ENCODE measurements at regions not wholly inside any gene's neighbourhood (a gene's known extent, or its start where the extent isn't known, plus 50 kb on each side); places are given as distances from the start of the nearest gene placed in this dataset.

DNA sequence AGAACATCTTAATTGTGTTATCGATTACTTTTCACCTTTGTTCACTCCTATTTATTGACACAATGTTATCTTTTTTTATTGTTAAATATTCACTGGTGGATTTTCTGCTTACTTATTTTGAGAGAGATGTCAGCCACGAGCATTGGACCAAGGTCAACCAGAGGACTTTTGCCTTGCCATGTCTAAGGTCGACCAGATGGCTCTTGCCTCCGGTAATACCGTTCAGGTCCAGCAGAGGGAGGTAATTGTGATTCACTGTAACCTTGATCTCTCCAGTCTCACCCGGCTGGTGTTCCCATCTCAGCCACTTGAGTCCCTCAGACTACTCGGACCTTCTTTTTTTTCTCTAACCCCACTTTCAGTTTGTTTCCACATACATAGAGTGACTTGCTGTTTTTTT lies 1438.1 kb downstream of the UQCRFS1 start:
- peak; percentile 16 to 32 (median 21) for DNase-seq (ENCODE audit: low read depth in 2 of 3, low spot score in 1 of 3)

DNA sequence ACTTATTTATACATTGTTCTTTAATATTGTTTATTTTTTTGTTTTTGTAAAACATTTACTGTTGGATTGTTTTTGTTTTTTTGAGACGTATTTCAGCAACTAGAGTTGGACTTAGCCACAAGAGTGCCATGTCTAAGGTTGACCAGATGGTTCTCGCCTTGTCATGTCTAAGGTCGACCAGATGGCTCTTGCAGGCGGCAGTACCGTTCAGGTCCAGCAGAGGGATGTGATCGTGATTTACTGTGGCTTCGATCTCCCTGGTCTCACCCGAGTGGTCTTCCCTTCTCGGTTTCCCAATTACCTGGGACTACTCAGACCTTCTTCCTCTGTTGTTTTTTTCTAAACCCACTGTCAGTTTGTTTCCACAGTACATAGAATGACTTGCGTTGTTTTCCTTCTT lies 1438.6 kb downstream of the UQCRFS1 start:
- no peak for DNase-seq (ENCODE audit: low read depth in 2 of 3, low spot score in 1 of 3)

DNA sequence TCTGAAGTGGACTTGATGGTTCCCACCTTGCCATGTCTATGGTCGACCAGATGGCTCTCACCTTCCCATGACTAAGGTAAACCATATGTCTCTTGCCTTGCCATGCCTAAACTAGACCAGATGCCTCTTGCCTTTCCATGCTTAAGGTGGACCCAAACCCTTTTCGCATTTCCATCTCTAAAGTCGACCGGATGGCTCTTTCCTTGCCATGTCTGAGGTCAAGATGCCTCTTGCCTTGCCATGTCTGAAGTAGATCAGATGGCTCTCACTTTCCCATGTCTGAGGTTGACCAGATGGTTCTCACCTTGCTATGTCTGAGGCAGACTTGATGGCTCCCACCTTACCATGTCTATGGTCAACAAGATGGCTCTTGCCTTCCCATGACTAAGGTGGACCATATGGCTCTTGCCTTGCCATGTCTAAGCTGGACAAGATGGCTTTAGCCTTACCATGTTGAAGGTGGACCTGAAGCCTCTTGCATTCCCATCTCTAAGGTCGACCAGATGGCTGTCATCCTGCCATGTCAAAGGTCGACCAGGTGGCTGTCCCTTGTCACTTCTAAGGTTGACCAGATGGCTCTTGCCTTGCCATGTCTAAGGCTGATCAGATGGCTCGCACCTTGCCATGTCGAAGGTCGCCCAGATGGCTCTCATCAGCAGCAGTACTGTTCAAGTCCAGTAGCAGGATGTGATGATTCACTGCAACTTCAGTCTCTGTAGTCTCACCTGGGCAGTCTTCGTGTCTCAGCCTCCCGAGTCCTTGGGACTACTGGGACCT lies 1439.4 kb downstream of the UQCRFS1 start:
- no peak for DNase-seq (ENCODE audit: low read depth in 2 of 3, low spot score in 1 of 3)

DNA sequence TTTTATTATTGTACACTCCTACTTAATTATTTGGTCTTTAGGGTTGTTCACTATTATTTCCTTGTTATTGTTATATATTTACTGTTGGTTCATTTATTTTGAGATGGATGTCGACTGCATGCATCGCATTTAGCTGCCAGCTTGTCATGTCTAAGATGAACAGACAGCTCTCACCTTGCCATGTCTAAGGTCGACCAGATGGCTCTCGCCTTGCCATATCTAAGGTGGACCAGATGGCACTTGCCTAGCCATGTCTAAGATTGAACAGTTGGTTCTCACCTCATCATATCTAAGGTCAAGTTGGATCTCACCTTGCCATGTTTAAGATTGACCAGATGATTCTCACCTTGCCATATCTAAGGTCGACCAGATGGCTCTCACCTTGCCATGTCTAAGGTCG lies 1440.9 kb downstream of the UQCRFS1 start:
- DNase-seq (ENCODE audit: low read depth in 2 of 3, low spot score in 1 of 3) = no peak

GRCh38 chr19:27770095-27770494 lies 1442.9 kb downstream of the UQCRFS1 start:
- no peak for DNase-seq (ENCODE audit: low read depth in 2 of 3, low spot score in 1 of 3)

- no peak for DNase-seq (ENCODE audit: low read depth in 2 of 3, low spot score in 1 of 3)
These were observed 1445.7 kb downstream of the UQCRFS1 start for GRCh38 chr19:27767234-27767633.

DNA sequence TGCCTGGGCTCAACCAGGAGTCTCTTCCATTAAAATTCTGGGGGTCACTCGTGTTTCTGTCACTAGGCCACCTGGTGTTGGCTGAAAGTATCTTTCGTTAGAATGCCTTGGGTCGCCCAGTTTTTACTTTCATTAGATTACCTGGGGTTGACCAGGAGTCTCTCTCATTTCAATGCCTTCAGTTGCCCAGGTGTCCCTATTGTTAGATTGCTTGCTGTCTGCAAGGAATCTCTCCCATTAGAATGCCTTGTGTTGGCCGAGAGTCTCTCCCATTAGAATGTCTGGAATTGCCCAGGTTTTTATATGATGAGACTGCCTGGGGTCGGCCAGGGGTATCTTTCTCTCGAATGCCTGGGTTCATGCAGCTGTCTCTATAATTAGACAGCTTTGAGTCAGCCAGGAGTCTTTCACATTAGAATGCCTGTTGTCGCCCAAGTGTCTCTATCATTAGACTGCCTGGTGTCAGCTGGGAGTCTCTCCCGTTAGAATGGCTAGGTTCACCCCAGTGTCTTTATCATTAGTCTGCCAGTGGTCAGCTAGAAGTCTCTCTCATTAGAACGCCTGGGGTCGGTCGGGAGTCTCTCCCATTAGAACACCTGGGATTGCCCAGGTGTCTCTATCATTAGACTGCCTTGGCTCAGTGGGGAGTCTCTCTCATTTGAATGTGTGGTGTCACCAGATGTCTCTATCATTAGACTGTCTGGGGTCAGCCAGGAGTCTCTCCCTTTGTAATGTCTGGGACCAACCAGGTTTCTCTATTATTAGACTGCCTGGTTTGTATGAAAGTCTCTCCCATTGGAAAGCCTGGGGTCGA lies 1446.8 kb downstream of the UQCRFS1 start:
- no peak for DNase-seq (ENCODE audit: low read depth in 2 of 3, low spot score in 1 of 3)

- DNase-seq (ENCODE audit: low read depth in 2 of 3, low spot score in 1 of 3) = no peak
These were observed 1447.6 kb downstream of the UQCRFS1 start for GRCh38 chr19:27765397-27765796.

GRCh38 chr19:27764186-27764804 lies 1448.7 kb downstream of the UQCRFS1 start:
- no peak for DNase-seq (ENCODE audit: low read depth in 2 of 3, low spot score in 1 of 3)

GRCh38 chr19:27762933-27763332 lies 1450.0 kb downstream of the UQCRFS1 start:
- no peak for DNase-seq (ENCODE audit: low read depth in 2 of 3, low spot score in 1 of 3)

GRCh38 chr19:27759896-27760295 lies 1453.1 kb downstream of the UQCRFS1 start:
- DNase-seq (ENCODE audit: low read depth in 2 of 3, low spot score in 1 of 3) = no peak

DNA sequence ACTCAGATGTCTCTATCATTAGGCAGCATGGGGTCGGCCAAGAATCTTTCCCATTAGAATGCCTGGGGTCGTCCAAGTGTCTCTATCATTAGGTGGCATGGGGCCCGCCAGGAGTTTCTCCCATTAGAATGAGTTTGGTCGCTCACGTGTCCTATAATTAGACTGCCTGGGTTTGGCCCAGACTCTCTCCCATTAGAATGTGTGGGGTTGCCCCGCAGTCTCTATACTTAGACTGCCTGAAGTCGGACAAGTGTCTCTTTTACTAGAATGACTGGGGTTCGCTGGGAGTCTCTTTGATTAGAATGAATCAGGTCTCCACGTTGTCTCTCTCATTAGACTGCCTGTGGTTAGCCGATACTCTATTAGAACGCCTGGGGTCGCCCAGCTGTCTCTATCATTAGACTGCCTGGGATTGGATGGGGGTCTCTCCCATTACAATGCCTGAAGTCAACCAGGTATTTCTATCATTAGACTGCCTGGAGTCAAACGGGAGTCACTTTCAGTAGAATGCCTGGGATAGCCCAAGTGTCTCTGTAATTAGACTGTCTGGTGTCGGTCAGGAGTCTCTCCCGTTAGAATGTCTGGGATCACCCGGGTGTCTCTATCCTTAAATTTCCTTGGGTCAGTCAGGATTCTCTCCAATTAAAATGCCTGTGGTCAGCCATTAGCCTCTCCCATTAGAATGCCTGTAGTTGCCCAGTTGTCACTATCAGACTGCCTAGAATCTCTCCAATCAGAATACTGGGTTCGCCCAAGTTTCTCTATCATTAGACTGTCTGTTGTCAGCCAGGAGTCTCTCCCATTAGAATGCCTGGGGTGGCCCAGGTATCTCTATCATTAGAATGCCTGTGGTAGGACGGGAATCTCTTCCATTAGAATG lies 1454.1 kb downstream of the UQCRFS1 start:
- no peak for DNase-seq (ENCODE audit: low read depth in 2 of 3, low spot score in 1 of 3)

DNA sequence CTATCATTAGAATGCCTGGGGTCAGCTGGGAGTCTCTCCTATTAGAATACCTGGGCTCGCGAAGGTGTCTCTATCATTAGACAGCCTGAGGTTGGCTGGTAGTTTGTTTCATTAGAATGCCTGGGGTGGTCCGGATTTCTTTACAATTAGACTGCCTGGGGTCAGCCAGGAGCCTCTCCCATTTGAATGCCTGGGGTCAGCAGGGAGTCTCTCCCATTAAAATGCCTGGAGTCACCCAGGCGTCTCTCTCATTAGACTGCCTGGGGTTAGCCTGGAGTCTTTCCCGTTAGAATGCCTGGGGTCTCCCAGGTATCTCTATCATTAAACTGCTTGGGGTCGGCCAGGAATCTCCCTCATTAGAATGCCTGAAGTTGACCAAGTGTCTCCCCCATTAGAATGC lies 1458.3 kb downstream of the UQCRFS1 start:
- DNase-seq (ENCODE audit: low read depth in 2 of 3, low spot score in 1 of 3) = no peak

DNA sequence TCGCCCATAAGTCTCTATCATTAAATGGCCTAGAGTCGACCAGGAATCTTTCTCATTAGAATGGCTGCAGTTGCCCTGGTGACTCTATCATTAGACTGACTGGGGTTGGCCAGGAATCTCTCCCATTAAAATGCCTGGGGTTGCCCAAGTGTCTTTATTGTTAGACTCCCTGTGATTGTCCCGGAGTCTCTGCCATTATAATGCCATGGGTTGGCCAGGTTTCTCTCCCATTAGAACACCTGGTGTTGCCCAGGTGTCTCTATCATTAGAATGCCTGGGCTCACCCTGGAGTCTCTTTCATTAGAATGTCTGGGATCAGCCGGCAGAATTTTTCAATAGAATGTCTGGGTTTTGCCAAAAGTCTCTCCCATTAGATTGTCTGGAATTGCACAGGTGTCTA lies 1459.3 kb downstream of the UQCRFS1 start:
- no peak for DNase-seq (ENCODE audit: low read depth in 2 of 3, low spot score in 1 of 3)

DNA sequence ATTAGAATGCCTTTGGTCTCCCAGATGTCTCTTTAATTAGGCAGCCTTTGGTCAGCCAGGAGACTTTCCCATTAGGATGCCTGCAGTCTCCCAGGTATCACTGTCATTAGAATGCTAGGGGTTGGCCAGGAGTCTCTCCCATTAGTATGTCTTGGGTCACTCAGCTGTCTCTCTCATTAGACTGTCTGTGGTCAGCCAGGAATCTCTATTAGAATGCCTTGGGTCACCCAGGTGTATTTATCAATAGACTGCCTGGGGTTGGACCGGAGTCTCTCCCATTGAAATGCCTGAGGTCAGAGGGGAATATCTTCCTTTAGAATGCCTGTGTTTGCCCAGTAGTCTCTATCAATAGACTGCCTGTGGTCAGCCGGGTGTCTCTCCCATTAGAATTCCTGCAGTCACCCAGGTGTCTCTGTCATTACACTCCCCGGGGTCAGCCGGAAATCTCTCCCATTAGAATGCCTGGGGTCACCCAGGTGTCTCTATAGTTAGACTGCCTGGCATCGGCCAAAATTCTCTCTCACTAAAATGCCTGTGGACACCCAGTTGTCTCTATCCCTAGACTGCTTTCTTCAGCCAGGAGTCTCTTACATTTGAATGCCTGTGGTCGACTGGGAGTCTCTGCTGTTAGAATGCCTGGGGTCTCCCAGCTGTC lies 1460.3 kb downstream of the UQCRFS1 start:
- DNase-seq (ENCODE audit: low read depth in 2 of 3, low spot score in 1 of 3) = no peak

DNA sequence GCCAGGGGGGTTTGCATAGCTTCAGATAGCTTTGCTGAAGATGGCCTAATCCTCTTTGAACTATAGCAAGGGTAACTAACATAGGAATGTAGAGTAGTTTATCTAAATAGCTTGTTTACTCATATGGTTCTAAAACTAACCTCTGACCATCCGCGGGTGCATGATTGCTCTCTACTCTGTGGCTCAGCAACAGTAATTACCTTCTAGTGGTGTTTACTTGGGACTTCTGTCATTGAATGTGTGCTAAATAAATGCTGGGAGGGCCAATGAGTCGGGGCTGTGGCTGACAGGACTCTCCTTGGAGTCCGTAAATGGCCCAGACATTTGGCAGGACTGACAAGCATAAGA lies 1461.9 kb downstream of the UQCRFS1 start:
- DNase-seq (ENCODE audit: low read depth in 2 of 3, low spot score in 1 of 3) = no peak

DNA sequence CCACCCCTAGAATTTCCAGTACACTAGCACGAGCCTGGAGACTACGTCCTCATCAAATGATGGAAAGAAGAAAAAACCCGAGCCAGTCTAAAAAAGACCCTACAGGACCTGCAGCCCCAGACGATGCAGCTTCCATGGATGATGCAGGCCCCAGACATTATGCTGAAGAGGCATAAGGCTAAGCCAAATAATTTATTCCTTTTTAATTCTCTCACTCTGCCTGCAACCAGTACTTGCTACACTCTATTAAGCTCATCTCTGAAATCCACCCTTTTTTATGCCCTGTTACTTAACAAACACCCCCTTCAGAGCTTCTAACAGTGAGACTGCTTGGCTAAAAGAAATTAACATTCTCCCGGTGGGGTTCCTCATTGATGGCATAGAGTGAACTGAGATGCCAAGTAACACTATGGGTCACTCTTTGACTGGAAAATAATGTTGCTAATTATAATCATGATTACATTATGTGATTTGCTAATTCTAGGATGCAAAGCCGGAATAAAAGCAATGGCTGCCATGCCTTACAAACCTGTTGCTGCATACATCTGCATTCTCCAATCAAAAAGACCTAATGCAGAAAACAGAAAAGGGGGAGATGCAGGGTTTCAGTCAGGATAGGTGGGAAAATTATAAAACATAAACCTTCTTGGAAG lies 1462.4 kb downstream of the UQCRFS1 start:
- DNase-seq (ENCODE audit: low read depth in 2 of 3, low spot score in 1 of 3) = no peak

DNA sequence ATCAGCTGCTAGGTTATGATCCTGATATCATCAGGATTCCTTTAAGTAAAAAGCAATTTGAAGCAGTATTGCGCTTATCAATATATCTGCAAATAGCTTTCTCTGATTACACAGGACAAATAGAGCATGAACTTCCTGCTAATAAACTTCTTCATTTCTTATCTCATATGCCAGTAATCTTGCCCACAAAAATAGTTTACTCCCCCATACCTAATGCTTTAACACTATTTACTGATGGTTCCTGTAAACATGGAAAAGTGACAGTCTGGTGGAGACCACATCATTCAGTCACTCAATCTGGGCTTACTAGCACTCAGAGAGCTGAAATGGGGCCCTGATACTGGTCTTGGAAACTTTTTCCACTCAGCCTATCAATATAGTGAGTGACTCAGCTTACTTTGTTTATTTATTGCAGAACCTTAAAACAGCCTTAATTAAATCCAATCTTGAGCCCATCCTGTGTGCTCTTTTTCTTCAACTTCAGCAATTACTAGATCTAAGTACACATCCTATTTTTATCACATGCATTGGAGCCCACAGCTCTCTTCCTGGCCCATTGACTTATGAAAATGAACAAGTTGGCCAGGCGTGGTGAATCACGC lies 1464.3 kb downstream of the UQCRFS1 start:
- no peak for DNase-seq (ENCODE audit: low read depth in 2 of 3, low spot score in 1 of 3)

DNA sequence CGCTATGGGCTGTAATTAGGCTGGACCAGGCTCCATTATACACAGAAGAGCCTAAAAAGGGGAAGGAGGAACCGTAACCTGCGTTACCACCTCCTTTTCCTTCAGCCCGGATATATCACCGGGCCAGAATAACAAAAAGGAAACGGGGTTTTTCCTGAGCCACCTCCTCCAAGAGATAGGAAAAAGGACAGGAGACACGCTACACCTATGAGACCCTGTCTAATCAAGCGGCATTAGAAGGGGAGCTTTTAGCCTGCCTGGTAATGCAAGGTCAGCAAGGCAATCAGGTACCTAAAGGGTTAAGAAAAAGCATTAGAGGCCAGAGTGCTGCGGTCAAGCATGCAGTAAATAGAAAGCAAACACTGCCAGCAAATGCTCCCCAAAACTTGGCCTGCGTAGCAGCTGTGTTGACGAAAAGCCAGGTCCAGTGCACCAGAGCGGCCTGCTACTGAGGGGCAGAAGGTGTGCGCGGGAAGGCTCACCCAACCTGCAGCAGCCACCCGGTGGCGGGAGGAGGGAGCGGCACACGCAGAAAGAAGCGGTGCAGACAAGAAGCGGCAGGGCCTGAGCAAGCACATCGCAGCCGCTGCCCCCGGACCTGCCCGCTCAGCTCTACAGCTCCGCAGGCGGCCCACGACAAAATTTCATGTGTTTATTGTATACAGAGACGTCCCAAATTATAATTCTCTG lies 1466.1 kb downstream of the UQCRFS1 start:
- no peak for DNase-seq (ENCODE audit: low read depth in 2 of 3, low spot score in 1 of 3)

All from stimulated activated CD4-positive, alpha-beta T cell treated with anti-CD3 and anti-CD28 coated beads, Interleukin-12 subunit alpha, Interleukin-12 subunit beta, amount 100 ng/mL, for 48 hours (primary cell).